ENCODE measurements at regions not wholly inside any gene's neighbourhood (a gene's known extent, or its start where the extent isn't known, plus 50 kb on each side); places are given as distances from the start of the nearest gene placed in this dataset.

DNA sequence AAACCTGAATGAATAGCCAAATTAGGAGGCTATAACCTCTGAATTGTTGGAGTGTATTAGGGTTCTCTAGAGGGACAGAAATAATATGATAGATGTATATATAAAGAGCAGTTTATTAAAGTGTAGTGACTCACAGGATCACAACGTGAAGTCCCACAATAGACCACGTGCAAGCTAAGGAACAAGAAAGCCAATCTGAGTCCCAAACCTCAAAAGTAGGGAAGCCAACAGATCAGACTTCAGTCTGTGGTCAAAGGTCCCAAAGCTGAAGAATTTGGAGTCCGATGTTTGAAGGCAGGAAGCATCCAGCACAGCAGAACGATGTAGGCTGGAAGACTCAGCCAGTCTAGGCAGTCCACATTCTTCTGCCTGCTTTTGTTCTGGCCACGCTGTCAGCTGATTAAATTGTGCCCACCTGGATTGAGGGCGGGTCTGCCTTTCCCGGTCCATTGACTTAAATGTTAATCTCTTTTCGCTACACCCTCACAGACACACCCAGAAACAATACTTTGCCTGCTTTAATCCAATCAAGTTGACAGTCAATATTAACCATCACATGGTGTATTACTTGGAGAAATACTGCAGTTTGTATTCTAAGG lies 550.6 kb downstream of the CDH10 start:
- TF ChIP-seq, protein P1, sequence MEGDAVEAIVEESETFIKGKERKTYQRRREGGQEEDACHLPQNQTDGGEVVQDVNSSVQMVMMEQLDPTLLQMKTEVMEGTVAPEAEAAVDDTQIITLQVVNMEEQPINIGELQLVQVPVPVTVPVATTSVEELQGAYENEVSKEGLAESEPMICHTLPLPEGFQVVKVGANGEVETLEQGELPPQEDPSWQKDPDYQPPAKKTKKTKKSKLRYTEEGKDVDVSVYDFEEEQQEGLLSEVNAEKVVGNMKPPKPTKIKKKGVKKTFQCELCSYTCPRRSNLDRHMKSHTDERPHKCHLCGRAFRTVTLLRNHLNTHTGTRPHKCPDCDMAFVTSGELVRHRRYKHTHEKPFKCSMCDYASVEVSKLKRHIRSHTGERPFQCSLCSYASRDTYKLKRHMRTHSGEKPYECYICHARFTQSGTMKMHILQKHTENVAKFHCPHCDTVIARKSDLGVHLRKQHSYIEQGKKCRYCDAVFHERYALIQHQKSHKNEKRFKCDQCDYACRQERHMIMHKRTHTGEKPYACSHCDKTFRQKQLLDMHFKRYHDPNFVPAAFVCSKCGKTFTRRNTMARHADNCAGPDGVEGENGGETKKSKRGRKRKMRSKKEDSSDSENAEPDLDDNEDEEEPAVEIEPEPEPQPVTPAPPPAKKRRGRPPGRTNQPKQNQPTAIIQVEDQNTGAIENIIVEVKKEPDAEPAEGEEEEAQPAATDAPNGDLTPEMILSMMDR (IDR thresholded peaks at IDR 0.05; ENCODE audit: low read length), result no peak
- TF ChIP-seq EZH2phosphoT487 (IDR thresholded peaks at IDR 0.05; ENCODE audit: low read length) (no peak), EZH2 (optimal IDR thresholded peaks at IDR 0.05; ENCODE audit: low read depth, low read length) (no peak)

Measured in MM.1S (cell line).